ENCODE measurements at regions not wholly inside any gene's neighbourhood (a gene's known extent, or its start where the extent isn't known, plus 50 kb on each side); places are given as distances from the start of the nearest gene placed in this dataset.

GRCh38 chr1:55463814-55464475, 248.8 kb upstream of the USP24 start:
- WGBS, 2 donors = 62 to 72% methylated on average over 10 of the region's 10 CpGs
- Histone ChIP-seq H3K36me3 (no peaks in the 10 kb centered on the region), H3K4me1 (peaks cover 0 to 19% (median 3%) of the 10 kb centered on the region in 4 donors), H3K27me3 (no peaks in the 10 kb centered on the region), H3K4me3 (no peak overlapping the region), H3K9me3 (no peaks in the 10 kb centered on the region), H3K27ac (peak overlapping the region; percentile 64 to 90 (median 84))
- DNase-seq (ENCODE audit: low spot score in 2 of 2) = peak in 1 of 2 donors; percentile 44
- TF ChIP-seq, protein P1, sequence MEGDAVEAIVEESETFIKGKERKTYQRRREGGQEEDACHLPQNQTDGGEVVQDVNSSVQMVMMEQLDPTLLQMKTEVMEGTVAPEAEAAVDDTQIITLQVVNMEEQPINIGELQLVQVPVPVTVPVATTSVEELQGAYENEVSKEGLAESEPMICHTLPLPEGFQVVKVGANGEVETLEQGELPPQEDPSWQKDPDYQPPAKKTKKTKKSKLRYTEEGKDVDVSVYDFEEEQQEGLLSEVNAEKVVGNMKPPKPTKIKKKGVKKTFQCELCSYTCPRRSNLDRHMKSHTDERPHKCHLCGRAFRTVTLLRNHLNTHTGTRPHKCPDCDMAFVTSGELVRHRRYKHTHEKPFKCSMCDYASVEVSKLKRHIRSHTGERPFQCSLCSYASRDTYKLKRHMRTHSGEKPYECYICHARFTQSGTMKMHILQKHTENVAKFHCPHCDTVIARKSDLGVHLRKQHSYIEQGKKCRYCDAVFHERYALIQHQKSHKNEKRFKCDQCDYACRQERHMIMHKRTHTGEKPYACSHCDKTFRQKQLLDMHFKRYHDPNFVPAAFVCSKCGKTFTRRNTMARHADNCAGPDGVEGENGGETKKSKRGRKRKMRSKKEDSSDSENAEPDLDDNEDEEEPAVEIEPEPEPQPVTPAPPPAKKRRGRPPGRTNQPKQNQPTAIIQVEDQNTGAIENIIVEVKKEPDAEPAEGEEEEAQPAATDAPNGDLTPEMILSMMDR (IDR thresholded peaks at IDR 0.05) = no peak
- no peak for TF ChIP-seq POLR2A (IDR thresholded peaks at IDR 0.05)
- TF ChIP-seq EP300 (IDR thresholded peaks at IDR 0.05) = peak; percentile 79 to 93

DNA sequence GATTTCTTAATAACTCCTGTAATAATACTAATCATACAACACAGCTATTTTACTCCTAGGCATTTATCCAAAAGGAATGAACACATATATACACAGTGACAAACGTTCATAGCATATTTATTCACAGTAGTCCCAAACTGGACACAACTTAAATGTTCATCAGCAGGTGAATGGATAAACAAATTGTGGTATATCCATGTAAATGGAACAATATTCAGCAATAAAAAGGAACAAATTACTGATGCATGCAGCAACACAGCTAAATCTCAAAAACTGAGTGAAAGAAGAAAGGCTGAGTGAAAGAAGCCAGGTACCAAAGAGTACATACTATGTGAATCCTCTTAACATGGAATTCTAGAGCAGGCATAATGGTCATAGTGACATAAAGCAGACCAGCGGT, 242.7 kb upstream of the USP24 start:
- WGBS, 2 donors = 79 to 83% methylated on average over 2 of the region's 2 CpGs
- no peak for DNase-seq (ENCODE audit: low spot score in 2 of 2)
- no peaks in the 10 kb centered on the region for H3K4me1 ChIP-seq
- H3K27ac ChIP-seq = no peak overlapping the region
- no peaks in the 10 kb centered on the region for H3K36me3 ChIP-seq
- H3K9me3 ChIP-seq = peaks cover 0 to 12% (median 0%) of the 10 kb centered on the region in 4 donors
- no peak overlapping the region for H3K4me3 ChIP-seq
- no peaks in the 10 kb centered on the region for H3K27me3 ChIP-seq
- TF ChIP-seq EP300 (IDR thresholded peaks at IDR 0.05) (no peak), POLR2A (IDR thresholded peaks at IDR 0.05) (no peak)
- TF ChIP-seq, protein P1 (IDR thresholded peaks at IDR 0.05) = no peak

DNA sequence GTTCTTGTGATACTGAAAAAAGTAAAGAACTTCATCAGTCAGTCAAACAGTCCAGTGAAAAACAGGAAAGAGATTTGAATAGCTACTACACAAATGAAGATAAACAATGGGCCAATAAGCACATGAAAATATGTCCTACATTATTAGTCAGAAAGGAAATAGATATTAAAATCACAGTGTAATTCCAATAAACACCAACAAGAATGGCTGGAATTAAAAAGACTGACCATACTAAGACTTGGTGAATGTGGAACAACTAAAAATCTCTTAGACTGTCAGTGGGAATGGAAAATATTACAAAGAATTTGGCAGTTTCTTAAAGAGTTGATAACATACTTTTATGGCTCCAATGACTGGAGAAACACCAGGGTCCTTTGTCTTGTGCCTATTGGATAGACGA, 241.8 kb upstream of the USP24 start:
- DNase-seq (ENCODE audit: low spot score in 2 of 2) = no peak
- 62 to 87% methylated on average over 1 of the region's 1 CpG for WGBS, 2 donors
- Histone ChIP-seq H3K36me3 (no peaks in the 10 kb centered on the region), H3K27ac (no peak overlapping the region), H3K4me1 (no peaks in the 10 kb centered on the region), H3K4me3 (no peak overlapping the region), H3K27me3 (no peaks in the 10 kb centered on the region), H3K9me3 (peaks cover 0 to 13% (median 0%) of the 10 kb centered on the region in 4 donors)
- TF ChIP-seq, protein P1 (IDR thresholded peaks at IDR 0.05) = no peak
- no peak for TF ChIP-seq POLR2A (IDR thresholded peaks at IDR 0.05)
- TF ChIP-seq EP300 (IDR thresholded peaks at IDR 0.05) = no peak

DNA sequence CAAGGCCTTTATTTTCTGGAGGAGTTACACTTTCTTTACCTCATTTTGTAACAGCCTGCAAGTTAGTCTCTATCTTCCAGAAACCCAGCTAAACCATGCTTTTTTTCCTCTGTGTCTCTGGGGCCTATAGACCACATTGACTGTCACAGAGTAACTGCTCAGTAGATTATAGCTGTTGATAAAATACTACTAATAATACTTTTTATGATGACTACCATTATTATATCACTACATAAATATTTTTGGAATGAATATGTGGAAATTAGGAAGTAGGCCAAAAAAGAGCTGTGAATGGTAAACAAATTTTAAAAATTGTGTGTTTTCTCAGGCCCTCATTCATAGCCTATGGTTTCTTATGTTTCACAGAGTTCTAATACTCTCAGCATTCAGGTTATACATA, 233.1 kb upstream of the USP24 start:
- Histone ChIP-seq H3K27ac (no peak overlapping the region), H3K9me3 (peaks cover 0 to 9% (median 0%) of the 10 kb centered on the region in 4 donors), H3K4me1 (peaks cover 0 to 11% (median 5%) of the 10 kb centered on the region in 4 donors), H3K27me3 (no peaks in the 10 kb centered on the region), H3K4me3 (no peak overlapping the region), H3K36me3 (no peaks in the 10 kb centered on the region)
- DNase-seq (ENCODE audit: low spot score in 2 of 2) = no peak
- TF ChIP-seq POLR2A (IDR thresholded peaks at IDR 0.05) = no peak

DNA sequence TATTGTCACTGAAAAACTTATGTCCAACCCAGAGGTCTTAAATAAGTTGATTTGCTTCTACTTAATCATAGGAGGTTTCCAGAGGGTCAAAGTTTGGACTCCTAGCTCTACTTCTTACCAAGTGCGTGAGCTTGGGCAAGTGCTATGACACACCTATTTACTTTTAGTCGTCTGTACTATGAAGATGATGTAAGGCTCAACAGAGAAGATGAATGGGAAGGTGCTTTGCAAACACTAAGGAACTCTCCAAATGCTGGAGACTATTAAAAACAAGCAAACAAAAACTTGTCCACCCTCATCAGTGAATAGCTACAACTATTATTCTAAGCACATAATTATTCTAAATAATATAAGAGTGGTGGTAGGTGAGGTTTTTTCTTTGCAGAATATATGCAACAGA, 232.3 kb upstream of the USP24 start:
- H3K27me3 ChIP-seq = no peaks in the 10 kb centered on the region
- no peak overlapping the region for H3K4me3 ChIP-seq
- DNase-seq (ENCODE audit: low spot score in 2 of 2) = no peak
- no peak overlapping the region for H3K27ac ChIP-seq
- H3K36me3 ChIP-seq = no peaks in the 10 kb centered on the region
- H3K4me1 ChIP-seq = peaks cover 0 to 13% (median 5%) of the 10 kb centered on the region in 4 donors
- peaks cover 0 to 9% (median 0%) of the 10 kb centered on the region in 4 donors for H3K9me3 ChIP-seq
- TF ChIP-seq EP300 (IDR thresholded peaks at IDR 0.05) = no peak
- TF ChIP-seq, protein P1 (IDR thresholded peaks at IDR 0.05) = no peak
- no peak for TF ChIP-seq POLR2A (IDR thresholded peaks at IDR 0.05)
- 55 to 64% methylated on average over 2 of the region's 2 CpGs for WGBS, 2 donors

All from tibial nerve (tissue), 4 donors.